ENCODE measurements at regions not wholly inside any gene's neighbourhood (a gene's known extent, or its start where the extent isn't known, plus 50 kb on each side); places are given as distances from the start of the nearest gene placed in this dataset.

GRCh38 chr4:104772849-104773248, 278.2 kb upstream of the CXXC4 start:
- no peak for DNase-seq (ENCODE audit: low spot score)

GRCh38 chr4:104795264-104795939, 300.7 kb upstream of the CXXC4 start:
- DNase-seq (ENCODE audit: low spot score), result no peak

GRCh38 chr4:104811727-104812126, 317.0 kb upstream of the CXXC4 start:
- no peak for DNase-seq (ENCODE audit: low spot score)

GRCh38 chr4:104815665-104816064, 321.0 kb upstream of the CXXC4 start:
- no peak for DNase-seq (ENCODE audit: low spot score)

GRCh38 chr4:104818579-104818978, 323.9 kb upstream of the CXXC4 start:
- DNase-seq (ENCODE audit: low spot score), result no peak

- DNase-seq (ENCODE audit: low spot score), result no peak
Observed at GRCh38 chr4:104826171-104826570, 320.5 kb upstream of the TET2 start.

GRCh38 chr4:104829761-104830160, 316.9 kb upstream of the TET2 start:
- no peak for DNase-seq (ENCODE audit: low spot score)

- DNase-seq (ENCODE audit: low spot score), result no peak
Observed at GRCh38 chr4:104848597-104849225, 298.0 kb upstream of the TET2 start.

GRCh38 chr4:104859601-104860237, 287.0 kb upstream of the TET2 start:
- DNase-seq (ENCODE audit: low spot score), result no peak

GRCh38 chr4:104860238-104861123, 286.2 kb upstream of the TET2 start:
- DNase-seq (ENCODE audit: low spot score), result peak; percentile 69

GRCh38 chr4:104866809-104867208, 279.9 kb upstream of the TET2 start:
- DNase-seq (ENCODE audit: low spot score), result no peak

GRCh38 chr4:104868533-104868932, 278.1 kb upstream of the TET2 start:
- no peak for DNase-seq (ENCODE audit: low spot score)

- DNase-seq (ENCODE audit: low spot score), result no peak
Observed at GRCh38 chr4:104868958-104869357, 277.7 kb upstream of the TET2 start.

- no peak for DNase-seq (ENCODE audit: low spot score)
Observed at GRCh38 chr4:104869831-104870230, 276.8 kb upstream of the TET2 start.

- no peak for DNase-seq (ENCODE audit: low spot score)
Observed at GRCh38 chr4:104870495-104871233, 276.0 kb upstream of the TET2 start.

- DNase-seq (ENCODE audit: low spot score), result no peak
Observed at GRCh38 chr4:104878936-104879335, 267.7 kb upstream of the TET2 start.

GRCh38 chr4:104879367-104879766, 267.3 kb upstream of the TET2 start:
- DNase-seq (ENCODE audit: low spot score), result no peak

- DNase-seq (ENCODE audit: low spot score), result no peak
Observed at GRCh38 chr4:104879854-104880253, 266.8 kb upstream of the TET2 start.

- no peak for DNase-seq (ENCODE audit: low spot score)
Observed at GRCh38 chr4:104881136-104881886, 265.4 kb upstream of the TET2 start.

GRCh38 chr4:104890598-104891275, 255.9 kb upstream of the TET2 start:
- DNase-seq (ENCODE audit: low spot score), result no peak
